Tibial nerve (tissue), 4 donors: ENCODE measurements at regions not wholly inside any gene's neighbourhood (a gene's known extent, or its start where the extent isn't known, plus 50 kb on each side); places are given as distances from the start of the nearest gene placed in this dataset.

ENCODE experiments used
- EP300 ChIP-seq, 2 donors: sonication (generic); formaldehyde crosslinking; IDR thresholded peaks; one replicate each; pipeline ENCODE4 v1.6.1; 2017; ENCODE audit warnings: antibody characterized with exemption in 2 of 2, mild to moderate bottlenecking in 1 of 2
- TF ChIP-seq, protein P1 (sequence below), 5 experiments: fragments of 200-600 bp in 3 of 5; fragments of 450-650 bp in 2 of 5; sonication (generic) in 3 of 5; IDR thresholded peaks; one replicate each; pipeline ENCODE4 v1.5.1; 2016 to 2019; ENCODE audit warnings: antibody characterized with exemption in 5 of 5, mild to moderate bottlenecking in 3 of 5, moderate library complexity in 2 of 5

DNA sequence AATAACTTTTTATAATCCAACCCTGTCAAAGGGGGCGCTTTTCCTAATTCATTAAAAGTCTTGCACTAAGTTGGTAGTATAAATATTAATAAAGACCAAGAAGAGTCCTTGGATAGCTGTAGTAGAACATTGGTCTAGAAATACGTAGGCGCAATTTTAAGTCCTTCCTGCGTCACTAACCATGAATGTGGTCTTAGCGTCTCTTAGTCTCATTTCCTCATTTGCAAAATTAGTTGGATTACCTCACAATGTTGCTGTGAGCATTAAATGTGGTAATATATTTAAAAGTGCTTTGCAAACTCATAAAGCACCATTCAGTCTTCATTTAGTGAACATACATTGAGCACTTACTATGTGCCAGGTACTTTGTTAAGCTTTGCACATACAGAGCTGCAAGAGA is 149.7 kb downstream of the AEBP2 start:
- TF ChIP-seq, protein P1, sequence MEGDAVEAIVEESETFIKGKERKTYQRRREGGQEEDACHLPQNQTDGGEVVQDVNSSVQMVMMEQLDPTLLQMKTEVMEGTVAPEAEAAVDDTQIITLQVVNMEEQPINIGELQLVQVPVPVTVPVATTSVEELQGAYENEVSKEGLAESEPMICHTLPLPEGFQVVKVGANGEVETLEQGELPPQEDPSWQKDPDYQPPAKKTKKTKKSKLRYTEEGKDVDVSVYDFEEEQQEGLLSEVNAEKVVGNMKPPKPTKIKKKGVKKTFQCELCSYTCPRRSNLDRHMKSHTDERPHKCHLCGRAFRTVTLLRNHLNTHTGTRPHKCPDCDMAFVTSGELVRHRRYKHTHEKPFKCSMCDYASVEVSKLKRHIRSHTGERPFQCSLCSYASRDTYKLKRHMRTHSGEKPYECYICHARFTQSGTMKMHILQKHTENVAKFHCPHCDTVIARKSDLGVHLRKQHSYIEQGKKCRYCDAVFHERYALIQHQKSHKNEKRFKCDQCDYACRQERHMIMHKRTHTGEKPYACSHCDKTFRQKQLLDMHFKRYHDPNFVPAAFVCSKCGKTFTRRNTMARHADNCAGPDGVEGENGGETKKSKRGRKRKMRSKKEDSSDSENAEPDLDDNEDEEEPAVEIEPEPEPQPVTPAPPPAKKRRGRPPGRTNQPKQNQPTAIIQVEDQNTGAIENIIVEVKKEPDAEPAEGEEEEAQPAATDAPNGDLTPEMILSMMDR (IDR thresholded peaks at IDR 0.05): no peak
- no peak for TF ChIP-seq EP300 (IDR thresholded peaks at IDR 0.05)
